Omental fat pad (tissue), 3 donors: ENCODE measurements at regions not wholly inside any gene's neighbourhood (a gene's known extent, or its start where the extent isn't known, plus 50 kb on each side); places are given as distances from the start of the nearest gene placed in this dataset.

Experiments used
- ATAC-seq: fragments of 150-250 bp; one replicate; pipeline ENCODE4 v1.9.1; 2016; ENCODE audit warnings: mild to moderate bottlenecking, moderate library complexity; ENCODE audit not compliant: low FRiP score
- DNase-seq: peaks from one replicate; pipeline ENCODE4 v3.0.0-alpha.2; 2019; ENCODE audit warnings: low spot score
- CTCF ChIP-seq, 3 donors: fragments of 450-650 bp; IDR thresholded peaks; one replicate each; pipeline ENCODE4 v1.5.1; 2016 to 2017; ENCODE audit warnings: antibody characterized with exemption in 3 of 3, mild to moderate bottlenecking in 3 of 3, moderate library complexity in 2 of 3

DNA sequence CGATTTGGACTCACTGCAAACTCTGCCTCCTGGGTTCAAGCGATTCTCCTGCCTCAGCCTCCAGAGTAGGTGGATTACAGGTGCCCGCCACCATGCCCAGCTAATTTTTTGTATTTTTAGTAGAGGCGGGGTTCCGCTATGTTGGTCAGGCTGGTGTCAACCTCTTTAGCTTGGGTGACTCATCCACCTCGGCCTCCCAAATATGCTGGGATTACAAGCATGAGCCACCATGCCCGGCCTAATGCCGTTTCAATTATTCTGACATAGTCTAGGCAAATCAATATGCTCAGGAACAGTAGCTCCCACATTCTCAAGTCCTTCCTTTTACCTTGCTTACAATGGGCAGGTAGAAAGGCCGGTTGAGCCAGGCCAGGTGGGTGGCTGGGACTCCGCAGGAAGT lies 82.0 kb upstream of the EEA1 start:
- DNase-seq = no peak
- ATAC-seq = no peak
- no peak for TF ChIP-seq CTCF (IDR thresholded peaks at IDR 0.05)

- no peak for TF ChIP-seq CTCF (IDR thresholded peaks at IDR 0.05)
- ATAC-seq (no peak), DNase-seq (no peak)
Observed at GRCh38 chr12:93015871-93016751, 87.0 kb upstream of the EEA1 start.

GRCh38 chr12:93016752-93017350 lies 87.8 kb upstream of the EEA1 start:
- no peak for DNase-seq
- no peak for TF ChIP-seq CTCF (IDR thresholded peaks at IDR 0.05)
- no peak for ATAC-seq

DNA sequence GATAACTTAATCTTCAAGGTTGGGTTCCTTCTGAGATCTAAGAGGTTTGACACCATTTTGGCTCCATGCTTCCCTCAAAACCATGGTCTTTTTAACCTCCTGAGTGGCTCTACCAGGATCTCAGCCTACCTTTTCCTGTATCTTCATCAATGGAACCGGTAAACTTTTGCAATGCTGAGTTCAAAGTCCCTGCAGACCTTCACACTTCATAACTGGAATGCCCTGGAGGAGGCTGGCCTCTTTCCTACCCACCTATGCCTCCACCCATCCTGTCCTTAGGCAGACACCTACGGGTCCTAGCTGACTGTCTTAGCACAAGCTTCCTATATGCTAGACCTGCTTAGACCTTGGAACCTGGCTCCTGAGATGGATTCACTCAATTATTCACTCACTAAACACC lies 89.5 kb upstream of the EEA1 start:
- TF ChIP-seq CTCF (IDR thresholded peaks at IDR 0.05) = no peak
- DNase-seq = no peak
- ATAC-seq = no peak

DNA sequence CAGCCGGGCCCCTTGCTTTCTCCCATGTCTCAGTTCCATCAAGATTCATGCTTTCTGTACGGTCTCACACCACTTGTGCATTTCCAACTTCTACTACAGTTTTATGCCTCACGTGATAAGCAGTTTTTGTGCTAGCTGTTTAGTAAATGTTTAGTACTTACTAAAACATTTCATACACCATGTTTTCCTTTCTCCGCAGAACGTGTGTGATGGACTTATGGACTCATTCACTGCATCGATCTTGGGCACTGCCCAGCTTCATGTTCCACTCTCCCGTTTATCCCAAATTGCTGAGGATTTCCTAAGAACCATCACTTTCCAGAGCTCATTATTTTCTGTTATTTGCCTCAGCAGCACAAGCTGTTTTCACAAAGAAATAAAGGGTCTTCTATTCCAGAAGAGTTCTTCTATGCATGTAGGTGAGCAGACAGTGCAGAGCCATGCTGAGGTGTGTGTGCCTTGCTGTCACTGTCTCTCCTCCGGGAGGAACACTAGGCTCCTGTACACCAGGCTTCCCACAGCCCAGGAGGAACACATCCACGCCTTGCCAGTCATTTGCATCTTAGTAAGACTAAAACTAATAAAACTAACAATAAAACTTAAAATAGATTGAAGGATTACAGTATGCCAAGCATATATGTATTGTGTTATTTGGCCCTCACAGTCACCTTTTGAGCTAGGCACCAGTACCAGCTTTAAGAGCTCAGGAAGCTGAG lies 90.3 kb upstream of the EEA1 start:
- no peak for DNase-seq
- TF ChIP-seq CTCF (IDR thresholded peaks at IDR 0.05) = no peak
- no peak for ATAC-seq

DNA sequence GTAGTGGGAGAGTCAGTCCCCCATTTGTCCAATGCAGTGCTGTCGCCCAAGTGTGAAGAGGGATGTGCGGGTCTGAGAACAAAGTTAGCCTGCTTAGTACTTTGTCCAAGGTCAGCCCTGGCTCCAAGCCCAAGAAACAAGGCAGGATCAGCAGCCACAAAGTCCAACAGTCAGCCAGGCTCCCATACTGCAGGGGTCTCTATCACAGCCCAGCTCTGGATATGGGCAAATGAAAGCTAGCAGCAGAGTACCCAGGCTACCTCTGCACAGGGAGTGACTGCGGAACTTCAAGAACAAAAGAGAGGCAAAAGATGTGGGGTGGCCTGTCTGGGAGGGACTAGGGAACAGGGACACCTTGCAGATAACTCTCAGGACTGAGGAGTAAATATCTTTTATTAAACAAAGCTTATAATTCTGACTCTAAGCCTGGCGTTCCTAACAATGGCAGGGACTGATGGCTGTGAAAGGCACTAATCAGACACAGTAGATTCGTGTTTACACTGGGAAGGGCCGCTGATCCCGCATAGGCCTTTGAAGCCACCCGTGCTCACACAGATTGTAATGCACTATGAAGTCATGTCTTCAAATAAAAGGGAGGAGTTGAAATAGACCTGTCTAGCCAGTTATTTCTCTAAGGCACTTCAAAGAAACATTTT lies 91.0 kb upstream of the EEA1 start:
- ATAC-seq (no peak), DNase-seq (no peak)
- no peak for TF ChIP-seq CTCF (IDR thresholded peaks at IDR 0.05)
